H1 (cell line): ENCODE measurements at regions not wholly inside any gene's neighbourhood (a gene's known extent, or its start where the extent isn't known, plus 50 kb on each side); places are given as distances from the start of the nearest gene placed in this dataset.

Experiments used
- CTCF ChIA-PET: fragments of 300-600 bp; sonication (Branson Sonifier 250); formaldehyde crosslinking; loops from one replicate; lab custom pipeline; 2021; ENCODE audit not compliant: partially characterized antibody; lab: Charles Lee
- POLR2A ChIA-PET: fragments of 300-600 bp; sonication (Branson Sonifier 250); formaldehyde crosslinking; loops from one replicate; lab custom pipeline; 2021; ENCODE audit warnings: inconsistent platforms; ENCODE audit not compliant: partially characterized antibody; lab: Charles Lee
- DNase-seq, 2 experiments: peaks; one replicate each; pipeline versions ENCODE4 v3.0.0 to v3.0.0-alpha.2; 2010 to 2022; ENCODE audit warnings: low spot score in 2 of 2, low read depth in 1 of 2, mixed read lengths in 1 of 2
- FAIRE-seq: peaks from 2 replicates; lab custom pipeline; 2011; peaks lifted over from hg19 to GRCh38; lab: Jason Lieb, UNC
- H2AFZ ChIP-seq: 2 replicates; pipeline ENCODE4 v1.8.1; 2012; ENCODE audit warnings: low read length, inconsistent platforms
- H2AK5ac ChIP-seq: 2 replicates; pipeline ENCODE4 v1.6.1; 2013; ENCODE audit warnings: low read depth, low read length
- H2BK120ac ChIP-seq: replicated peaks from 2 replicates; pipeline ENCODE3; 2013; ENCODE audit warnings: low read depth, low read length, inconsistent platforms
- H2BK12ac ChIP-seq: 2 replicates; pipeline ENCODE4 v1.6.1; 2013; ENCODE audit warnings: low read depth, low read length
- H2BK15ac ChIP-seq: 2 replicates; pipeline ENCODE4 v1.6.1; 2013; ENCODE audit warnings: low read length
- H2BK20ac ChIP-seq: 2 replicates; pipeline ENCODE4 v1.6.1; 2013; ENCODE audit warnings: low read length
- H2BK5ac ChIP-seq: 2 replicates; pipeline ENCODE4 v1.6.1; 2013; ENCODE audit warnings: low read depth, low read length
- H3K14ac ChIP-seq: 2 replicates; pipeline ENCODE4 v1.6.1; 2013; ENCODE audit warnings: inconsistent platforms; ENCODE audit not compliant: insufficient read length
- H3K18ac ChIP-seq: 2 replicates; pipeline ENCODE4 v1.6.1; 2013; ENCODE audit warnings: low read length; ENCODE audit errors: extremely low read depth
- H3K23ac ChIP-seq: 2 replicates; pipeline ENCODE4 v1.6.1; 2013; ENCODE audit warnings: inconsistent platforms; ENCODE audit not compliant: insufficient read length
- H3K23me2 ChIP-seq: 2 replicates; pipeline ENCODE4 v1.6.1; 2013; ENCODE audit warnings: low read depth, low read length
- H3K27ac ChIP-seq: 2 replicates; pipeline ENCODE4 v1.6.1; 2011; ENCODE audit warnings: low read depth, low read length, inconsistent platforms
- H3K27me3 ChIP-seq, 4 experiments: replicated peaks in 1 of 4; 1 replicate in 1 of 4; 2 replicates in 3 of 4; pipeline versions ENCODE4 v1.6.1 to v1.8.1; 2011 to 2013; ENCODE audit warnings: low read length in 3 of 4, mild to moderate bottlenecking in 3 of 4, inconsistent platforms in 2 of 4, mixed read lengths in 2 of 4, moderate library complexity in 1 of 4; ENCODE audit not compliant: control insufficient read depth in 3 of 4, insufficient read depth in 3 of 4; ENCODE audit errors: extremely low read depth in 1 of 4
- H3K36me3 ChIP-seq, 4 experiments: 2 replicates each; pipeline versions ENCODE4 v1.6.1 to v1.8.1; 2011 to 2013; ENCODE audit warnings: mild to moderate bottlenecking in 4 of 4, low read length in 3 of 4, moderate library complexity in 2 of 4, control low read depth in 1 of 4, inconsistent platforms in 1 of 4; ENCODE audit not compliant: insufficient read depth in 4 of 4, control insufficient read depth in 2 of 4
- H3K4ac ChIP-seq: replicated peaks from 2 replicates; pipeline ENCODE3; 2013; ENCODE audit warnings: low read length, low read depth, mixed read lengths, inconsistent platforms; ENCODE audit not compliant: insufficient read length
- H3K4me1 ChIP-seq, 4 experiments: replicated peaks in 1 of 4; 1 replicate in 1 of 4; 2 replicates in 3 of 4; pipeline versions ENCODE4 v1.6.1 to v1.8.1; 2011 to 2013; ENCODE audit warnings: low read length in 3 of 4, inconsistent platforms in 2 of 4, mixed read lengths in 1 of 4; ENCODE audit not compliant: insufficient read depth in 4 of 4, control insufficient read depth in 3 of 4
- H3K4me2 ChIP-seq, 2 experiments: 2 replicates each; pipeline versions ENCODE4 v1.6.1 to v1.8.1; 2011 to 2013; ENCODE audit warnings: low read depth in 2 of 2, low read length in 2 of 2, control low read depth in 1 of 2, inconsistent platforms in 1 of 2, mild to moderate bottlenecking in 1 of 2; ENCODE audit not compliant: insufficient read depth in 1 of 2
- H3K4me3 ChIP-seq, 4 experiments: fragments of 200-600, 300-600 bp in 1 of 4; sonication (generic), shearing (Covaris generic), sonication (Bioruptor Twin) in 1 of 4; 2 replicates each; pipeline versions ENCODE4 v1.5.1 to v1.8.1; 2011 to 2016; ENCODE audit warnings: low read length in 4 of 4, low read depth in 3 of 4, control low read depth in 2 of 4, inconsistent platforms in 2 of 4, mild to moderate bottlenecking in 2 of 4, mixed read lengths in 1 of 4, moderate library complexity in 1 of 4; ENCODE audit not compliant: insufficient read depth in 2 of 4; ENCODE audit errors: extremely low read depth in 1 of 4
- H3K56ac ChIP-seq: replicated peaks from 2 replicates; pipeline ENCODE3; 2013; ENCODE audit warnings: low read depth, mild to moderate bottlenecking, mixed read lengths, low read length, inconsistent platforms; ENCODE audit not compliant: insufficient read length
- H3K79me1 ChIP-seq: 2 replicates; pipeline ENCODE4 v1.6.1; 2013; ENCODE audit warnings: low read depth, low read length, control low read depth
- H3K79me2 ChIP-seq, 2 experiments: 2 replicates each; pipeline versions ENCODE4 v1.6.1 to v1.8.1; 2012 to 2013; ENCODE audit warnings: low read length in 2 of 2, mild to moderate bottlenecking in 2 of 2, inconsistent platforms in 1 of 2; ENCODE audit not compliant: insufficient read depth in 2 of 2, control insufficient read depth in 1 of 2
- H3K9ac ChIP-seq, 4 experiments: replicated peaks in 1 of 4; 1 replicate in 1 of 4; 2 replicates in 3 of 4; pipeline versions ENCODE4 v1.6.1 to v1.8.1; 2011 to 2013; ENCODE audit warnings: low read depth in 3 of 4, low read length in 3 of 4, control low read depth in 2 of 4, mild to moderate bottlenecking in 2 of 4, moderate library complexity in 2 of 4, inconsistent platforms in 1 of 4; ENCODE audit errors: extremely low read depth in 1 of 4
- H3K9me3 ChIP-seq, 2 experiments: 2 replicates each; pipeline versions ENCODE4 v1.6.1 to v1.8.1; 2012 to 2013; ENCODE audit warnings: mild to moderate bottlenecking in 2 of 2, moderate library complexity in 2 of 2, control low read depth in 1 of 2, inconsistent platforms in 1 of 2, low read depth in 1 of 2, low read length in 1 of 2, mixed read lengths in 1 of 2; ENCODE audit not compliant: insufficient read depth in 2 of 2
- H4K20me1 ChIP-seq, 2 experiments: replicated peaks in 1 of 2; 2 replicates each; pipeline versions ENCODE3 to v1.8.1; 2011 to 2013; ENCODE audit warnings: inconsistent platforms in 2 of 2, low read length in 2 of 2, mild to moderate bottlenecking in 1 of 2; ENCODE audit not compliant: insufficient read depth in 2 of 2, control insufficient read depth in 1 of 2
- H4K5ac ChIP-seq: 2 replicates; pipeline ENCODE4 v1.6.1; 2013; ENCODE audit warnings: low read length, low read depth, mixed read lengths, inconsistent platforms; ENCODE audit not compliant: insufficient read length
- H4K8ac ChIP-seq: 2 replicates; pipeline ENCODE4 v1.8.0; 2013; ENCODE audit warnings: mild to moderate bottlenecking, moderate library complexity, low read length, inconsistent platforms; ENCODE audit not compliant: insufficient read depth; ENCODE audit errors: extremely low read depth
- H4K91ac ChIP-seq: replicated peaks from 2 replicates; pipeline ENCODE3; 2013; ENCODE audit warnings: low read length, mixed read lengths, inconsistent platforms; ENCODE audit not compliant: insufficient read length
- POLR2AphosphoS5 ChIP-seq: IDR thresholded peaks from 2 replicates; pipeline ENCODE4 v1.6.1; 2011; ENCODE audit warnings: low read depth, low read length
- RAD21 ChIP-seq, 2 experiments: IDR thresholded peaks in 1 of 2; conservative IDR thresholded peaks in 1 of 2; 2 replicates each; pipeline ENCODE4 v1.6.1; 2011; ENCODE audit warnings: low read depth in 2 of 2, low read length in 2 of 2, improper control_type of control experiment in 1 of 2, inconsistent platforms in 1 of 2, mild to moderate bottlenecking in 1 of 2, moderate library complexity in 1 of 2
- SRF ChIP-seq: IDR thresholded peaks from 2 replicates; pipeline ENCODE4 v1.6.1; 2011; ENCODE audit warnings: mild to moderate bottlenecking, low read depth, low read length, moderate library complexity
- YY1 ChIP-seq: IDR thresholded peaks from 2 replicates; pipeline ENCODE4 v1.6.1; 2011; ENCODE audit warnings: low read depth, mild to moderate bottlenecking, low read length
- WGBS, 2 experiments: shearing (Covaris generic) in 1 of 2; methylation state at CpG; one replicate each; pipeline versions ENCODE4 v1.1.6 to v1.1.7; 2013 to 2015; ENCODE audit warnings: low lambda C conversion rate in 2 of 2, mixed read lengths in 2 of 2, inconsistent platforms in 1 of 2, low coverage in 1 of 2, missing lambda C conversion rate in 1 of 2; ENCODE audit not compliant: insufficient replicate concordance in 2 of 2, insufficient coverage in 1 of 2, insufficient read length in 1 of 2; ENCODE audit errors: extremely low coverage in 1 of 2, missing lambda C conversion rate in 1 of 2; 5-methylcytosine and 5-hydroxymethylcytosine counted together
- TF ChIP-seq, protein P1 (sequence below), 3 experiments: IDR thresholded peaks; 1 replicate in 2 of 3; 2 replicates in 1 of 3; pipeline versions ENCODE4 v1.5.1 to v1.6.1; 2011; ENCODE audit warnings: low read length in 3 of 3, mild to moderate bottlenecking in 3 of 3, inconsistent platforms in 2 of 3, low read depth in 1 of 3, moderate library complexity in 1 of 3; ENCODE audit not compliant: insufficient read depth in 1 of 3; ENCODE audit errors: control extremely low read depth in 1 of 3

DNA sequence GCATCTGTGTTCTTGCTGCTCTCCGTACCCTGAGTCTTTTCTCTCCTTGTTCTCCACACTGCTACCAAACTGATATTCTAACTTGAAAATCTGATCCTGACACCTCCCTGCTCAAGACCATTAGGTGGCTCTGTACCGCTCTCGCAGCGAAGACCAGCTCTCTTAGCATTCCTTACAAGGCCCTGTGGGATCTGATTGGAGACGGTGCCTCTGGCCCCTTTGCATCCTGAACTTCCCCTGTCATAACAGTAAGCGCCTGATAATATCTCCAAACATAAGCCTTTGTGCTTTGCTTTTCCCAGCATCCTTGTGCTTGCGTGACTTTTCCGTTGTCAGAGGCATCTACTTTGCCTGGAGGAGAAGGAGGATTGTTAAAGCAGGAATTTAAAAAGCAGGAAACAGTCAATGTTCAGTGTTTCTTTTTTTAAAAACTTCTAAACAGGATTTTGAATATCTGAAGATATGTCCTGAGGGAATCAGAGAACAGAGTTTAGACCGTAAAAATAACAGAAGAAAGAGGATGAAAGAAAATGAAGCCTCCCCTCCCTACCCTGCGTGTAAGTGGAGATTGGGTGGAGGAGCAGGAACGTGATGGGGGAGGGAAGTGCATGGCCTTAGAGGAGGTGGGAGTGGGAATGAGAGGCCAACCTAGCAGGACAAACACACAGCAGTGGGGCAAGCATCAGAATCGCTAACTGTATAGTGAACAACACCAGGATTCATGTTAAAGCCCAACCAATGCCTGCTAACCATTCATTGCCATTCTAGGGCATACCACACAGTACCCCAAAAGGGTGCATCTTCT is 89.2 kb upstream of the STMND1 start:
- CTCF ChIA-PET, result interaction anchor here (0.7 to 1.5 kb wide), 7 partner anchors 8 to 81 kb away, joined by 3 to 5 read pairs (median 3); no protein-coding TSS in a partner anchor
- no peak overlapping the region for H2BK15ac ChIP-seq
- H3K79me1 ChIP-seq, result no peaks in the 10 kb centered on the region
- H2BK20ac ChIP-seq, result no peak overlapping the region
- WGBS, 2 experiments, result 51% methylated on average over 12 of the region's 12 CpGs; no CpG with 5 or more reads in 1 of the 2 experiments
- no peak overlapping the region for H3K9ac ChIP-seq
- no peak overlapping the region for H4K91ac ChIP-seq
- no peak overlapping the region for H2BK5ac ChIP-seq
- no peaks in the 10 kb centered on the region for H3K23me2 ChIP-seq
- H3K18ac ChIP-seq, result no peak overlapping the region
- DNase-seq (peak in 1 of 2 experiments; percentile 25), FAIRE-seq (no peak)
- H4K5ac ChIP-seq, result no peak overlapping the region
- H3K4me1 ChIP-seq, result peaks cover 0 to 4% (median 2%) of the 10 kb centered on the region in 4 experiments; a peak in 4 of 7 replicates
- H3K27me3 ChIP-seq, result no peaks in the 10 kb centered on the region
- no peaks in the 10 kb centered on the region for H4K20me1 ChIP-seq
- no peaks in the 10 kb centered on the region for H3K36me3 ChIP-seq
- no peak overlapping the region for H2BK12ac ChIP-seq
- POLR2A ChIA-PET, result no interaction called here
- H2AK5ac ChIP-seq, result no peak overlapping the region
- H3K79me2 ChIP-seq, result no peaks in the 10 kb centered on the region
- no peak overlapping the region for H3K56ac ChIP-seq
- H3K4me3 ChIP-seq, result no peak overlapping the region
- H4K8ac ChIP-seq, result no peak overlapping the region
- no peak overlapping the region for H3K27ac ChIP-seq
- H3K23ac ChIP-seq, result no peak overlapping the region
- H3K4me2 ChIP-seq, result peak overlapping the region; percentile 7 to 22; a peak in 3 of 4 replicates
- no peak overlapping the region for H3K4ac ChIP-seq
- no peak overlapping the region for H3K14ac ChIP-seq
- H2AFZ ChIP-seq, result peak overlapping the region; percentile 91; the same call in 1 of the 2 replicates
- H3K9me3 ChIP-seq, result peaks cover 5% of the 10 kb centered on the region in 2 experiments; a peak in 1 of 4 replicates
- H2BK120ac ChIP-seq, result no peak overlapping the region
- TF ChIP-seq RAD21 (IDR thresholded peaks at IDR 0.05 in 1 of 2, conservative IDR thresholded peaks at IDR 0.05 in 1 of 2; ENCODE audit: low read depth in 2 of 2, low read length in 2 of 2), result peak; percentile 43 to 48
- TF ChIP-seq POLR2AphosphoS5, result no peak
- peak; percentile 57; the same call in 1 of the 2 replicates for TF ChIP-seq SRF
- TF ChIP-seq, protein P1, sequence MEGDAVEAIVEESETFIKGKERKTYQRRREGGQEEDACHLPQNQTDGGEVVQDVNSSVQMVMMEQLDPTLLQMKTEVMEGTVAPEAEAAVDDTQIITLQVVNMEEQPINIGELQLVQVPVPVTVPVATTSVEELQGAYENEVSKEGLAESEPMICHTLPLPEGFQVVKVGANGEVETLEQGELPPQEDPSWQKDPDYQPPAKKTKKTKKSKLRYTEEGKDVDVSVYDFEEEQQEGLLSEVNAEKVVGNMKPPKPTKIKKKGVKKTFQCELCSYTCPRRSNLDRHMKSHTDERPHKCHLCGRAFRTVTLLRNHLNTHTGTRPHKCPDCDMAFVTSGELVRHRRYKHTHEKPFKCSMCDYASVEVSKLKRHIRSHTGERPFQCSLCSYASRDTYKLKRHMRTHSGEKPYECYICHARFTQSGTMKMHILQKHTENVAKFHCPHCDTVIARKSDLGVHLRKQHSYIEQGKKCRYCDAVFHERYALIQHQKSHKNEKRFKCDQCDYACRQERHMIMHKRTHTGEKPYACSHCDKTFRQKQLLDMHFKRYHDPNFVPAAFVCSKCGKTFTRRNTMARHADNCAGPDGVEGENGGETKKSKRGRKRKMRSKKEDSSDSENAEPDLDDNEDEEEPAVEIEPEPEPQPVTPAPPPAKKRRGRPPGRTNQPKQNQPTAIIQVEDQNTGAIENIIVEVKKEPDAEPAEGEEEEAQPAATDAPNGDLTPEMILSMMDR (IDR thresholded peaks at IDR 0.05; ENCODE audit: control extremely low read depth in 1 of 3, insufficient read depth in 1 of 3, low read depth in 1 of 3, low read length in 3 of 3), result peak; percentile 20 to 47 (median 34); a peak in 3 of 4 replicates
- no peak for TF ChIP-seq YY1
